HepG2 (cell line): ENCODE measurements at regions not wholly inside any gene's neighbourhood (a gene's known extent, or its start where the extent isn't known, plus 50 kb on each side); places are given as distances from the start of the nearest gene placed in this dataset.

Source experiments
- BRCA1 ChIP-seq: sonication (generic); formaldehyde crosslinking; IDR thresholded peaks from 2 replicates; pipeline ENCODE4 v1.4.0; 2020; ENCODE audit warnings: missing genetic modification reagents
- ELF1 ChIP-seq: sonication (generic); formaldehyde crosslinking; IDR thresholded peaks from 2 replicates; pipeline ENCODE4 v1.4.0; 2020; ENCODE audit warnings: missing genetic modification reagents
- JUN ChIP-seq: sonication (generic); formaldehyde crosslinking; IDR thresholded peaks from 2 replicates; pipeline ENCODE4 v1.4.0; 2020; ENCODE audit warnings: mild to moderate bottlenecking, missing genetic modification reagents
- NFE2 ChIP-seq: sonication (generic); formaldehyde crosslinking; IDR thresholded peaks from 2 replicates; pipeline ENCODE4 v1.4.0; 2020; ENCODE audit warnings: missing genetic modification reagents
- ZNF138 ChIP-seq: sonication (generic); formaldehyde crosslinking; IDR thresholded peaks from 2 replicates; pipeline ENCODE4 v1.5.0; 2020; ENCODE audit warnings: mild to moderate bottlenecking, low read depth, missing genetic modification reagents
- ZNF431 ChIP-seq: sonication (generic); formaldehyde crosslinking; IDR thresholded peaks from 2 replicates; pipeline ENCODE4 v1.9.0; 2022; ENCODE audit warnings: missing genetic modification reagents, low read depth, mild to moderate bottlenecking, borderline replicate concordance
- ZNF589 ChIP-seq: sonication (generic); formaldehyde crosslinking; conservative IDR thresholded peaks from 2 replicates; pipeline ENCODE4 v1.8.0; 2022; ENCODE audit warnings: mild to moderate bottlenecking, moderate library complexity, missing genetic modification reagents
- ZSCAN30 ChIP-seq: sonication (generic); formaldehyde crosslinking; IDR thresholded peaks from 2 replicates; pipeline ENCODE4 v1.5.0; 2020; ENCODE audit warnings: mild to moderate bottlenecking, missing genetic modification reagents
- TF ChIP-seq, protein P1 (sequence below): sonication (generic); formaldehyde crosslinking; IDR thresholded peaks from 2 replicates; pipeline ENCODE4 v1.5.0; 2020; ENCODE audit warnings: missing genetic modification reagents
- TF ChIP-seq, protein P2 (sequence below): sonication (generic); formaldehyde crosslinking; IDR thresholded peaks from 2 replicates; pipeline ENCODE4 v1.5.0; 2020; ENCODE audit warnings: mild to moderate bottlenecking, missing genetic modification reagents, moderate library complexity
- TF ChIP-seq, protein P3 (sequence below): IDR thresholded peaks from 2 replicates; pipeline ENCODE4 v1.6.1; 2016; ENCODE audit warnings: mild to moderate bottlenecking

DNA sequence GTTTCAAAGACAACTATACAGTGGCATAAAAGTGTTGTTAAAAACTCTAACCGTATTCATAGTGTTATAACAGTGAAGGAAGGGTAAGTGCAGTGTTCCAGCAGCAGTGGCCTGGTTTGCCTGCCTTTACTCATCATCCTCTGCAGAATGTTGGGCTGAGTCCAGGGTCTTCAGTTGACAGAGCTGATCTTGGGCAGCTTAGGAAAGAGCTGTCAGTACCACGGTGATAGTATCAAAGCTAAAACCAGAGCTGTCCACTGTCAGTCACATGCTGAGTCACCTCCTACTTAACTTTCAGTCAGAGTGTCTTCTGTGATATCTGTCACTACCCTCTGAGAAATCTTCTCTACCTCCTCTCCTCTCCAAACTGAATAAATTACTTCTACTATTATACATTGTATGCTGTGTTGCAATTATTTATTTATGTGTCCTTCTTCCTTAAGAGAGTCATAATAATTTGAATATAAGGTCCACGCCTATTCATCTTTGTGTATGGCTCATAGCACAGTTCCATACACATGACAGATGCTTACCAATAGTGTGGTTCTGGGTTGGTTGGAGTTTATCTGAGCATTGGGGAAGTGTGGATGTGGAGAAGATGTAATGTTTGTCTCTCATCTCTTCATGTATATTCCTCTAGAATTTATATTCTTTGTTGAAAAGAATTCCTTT lies 242.1 kb downstream of the ZIC1 start:
- TF ChIP-seq NFE2 (CRISPR knock-in tag), result no peak
- TF ChIP-seq ELF1 (CRISPR knock-in tag), result no peak
- no peak for TF ChIP-seq BRCA1 (CRISPR knock-in tag)
- no peak for TF ChIP-seq JUN (CRISPR knock-in tag)
- no peak for TF ChIP-seq ZNF589 (CRISPR knock-in tag)
- TF ChIP-seq ZNF431 (CRISPR knock-in tag), result no peak
- TF ChIP-seq, protein P1, sequence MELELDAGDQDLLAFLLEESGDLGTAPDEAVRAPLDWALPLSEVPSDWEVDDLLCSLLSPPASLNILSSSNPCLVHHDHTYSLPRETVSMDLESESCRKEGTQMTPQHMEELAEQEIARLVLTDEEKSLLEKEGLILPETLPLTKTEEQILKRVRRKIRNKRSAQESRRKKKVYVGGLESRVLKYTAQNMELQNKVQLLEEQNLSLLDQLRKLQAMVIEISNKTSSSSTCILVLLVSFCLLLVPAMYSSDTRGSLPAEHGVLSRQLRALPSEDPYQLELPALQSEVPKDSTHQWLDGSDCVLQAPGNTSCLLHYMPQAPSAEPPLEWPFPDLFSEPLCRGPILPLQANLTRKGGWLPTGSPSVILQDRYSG (CRISPR knock-in tag), result no peak
- TF ChIP-seq, protein P2, sequence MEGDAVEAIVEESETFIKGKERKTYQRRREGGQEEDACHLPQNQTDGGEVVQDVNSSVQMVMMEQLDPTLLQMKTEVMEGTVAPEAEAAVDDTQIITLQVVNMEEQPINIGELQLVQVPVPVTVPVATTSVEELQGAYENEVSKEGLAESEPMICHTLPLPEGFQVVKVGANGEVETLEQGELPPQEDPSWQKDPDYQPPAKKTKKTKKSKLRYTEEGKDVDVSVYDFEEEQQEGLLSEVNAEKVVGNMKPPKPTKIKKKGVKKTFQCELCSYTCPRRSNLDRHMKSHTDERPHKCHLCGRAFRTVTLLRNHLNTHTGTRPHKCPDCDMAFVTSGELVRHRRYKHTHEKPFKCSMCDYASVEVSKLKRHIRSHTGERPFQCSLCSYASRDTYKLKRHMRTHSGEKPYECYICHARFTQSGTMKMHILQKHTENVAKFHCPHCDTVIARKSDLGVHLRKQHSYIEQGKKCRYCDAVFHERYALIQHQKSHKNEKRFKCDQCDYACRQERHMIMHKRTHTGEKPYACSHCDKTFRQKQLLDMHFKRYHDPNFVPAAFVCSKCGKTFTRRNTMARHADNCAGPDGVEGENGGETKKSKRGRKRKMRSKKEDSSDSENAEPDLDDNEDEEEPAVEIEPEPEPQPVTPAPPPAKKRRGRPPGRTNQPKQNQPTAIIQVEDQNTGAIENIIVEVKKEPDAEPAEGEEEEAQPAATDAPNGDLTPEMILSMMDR (CRISPR knock-in tag), result no peak
- TF ChIP-seq, protein P3, sequence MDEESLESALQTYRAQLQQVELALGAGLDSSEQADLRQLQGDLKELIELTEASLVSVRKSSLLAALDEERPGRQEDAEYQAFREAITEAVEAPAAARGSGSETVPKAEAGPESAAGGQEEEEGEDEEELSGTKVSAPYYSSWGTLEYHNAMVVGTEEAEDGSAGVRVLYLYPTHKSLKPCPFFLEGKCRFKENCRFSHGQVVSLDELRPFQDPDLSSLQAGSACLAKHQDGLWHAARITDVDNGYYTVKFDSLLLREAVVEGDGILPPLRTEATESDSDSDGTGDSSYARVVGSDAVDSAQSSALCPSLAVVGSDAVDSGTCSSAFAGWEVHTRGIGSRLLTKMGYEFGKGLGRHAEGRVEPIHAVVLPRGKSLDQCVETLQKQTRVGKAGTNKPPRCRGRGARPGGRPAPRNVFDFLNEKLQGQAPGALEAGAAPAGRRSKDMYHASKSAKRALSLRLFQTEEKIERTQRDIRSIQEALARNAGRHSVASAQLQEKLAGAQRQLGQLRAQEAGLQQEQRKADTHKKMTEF (CRISPR knock-in tag), result no peak
- no peak for TF ChIP-seq ZSCAN30 (CRISPR knock-in tag)
- TF ChIP-seq ZNF138 (CRISPR knock-in tag), result no peak
